Liver (tissue), 7 donors: ENCODE measurements at regions not wholly inside any gene's neighbourhood (a gene's known extent, or its start where the extent isn't known, plus 50 kb on each side); places are given as distances from the start of the nearest gene placed in this dataset.

ENCODE experiments used
- DNase-seq: peaks from one replicate; pipeline ENCODE4 v3.0.0-alpha.2; 2017; ENCODE audit warnings: low spot score
- H3K27ac ChIP-seq, 2 donors: one replicate each; pipeline ENCODE4 v1.7.0; 2013; ENCODE audit warnings: inconsistent platforms in 2 of 2, low read length in 2 of 2, control low read depth in 1 of 2, low read depth in 1 of 2, mild to moderate bottlenecking in 1 of 2
- H3K27me3 ChIP-seq, 4 donors: one replicate each; pipeline versions ENCODE4 v1.6.1 to v1.7.0; 2013; ENCODE audit warnings: low read length in 3 of 4, inconsistent platforms in 1 of 4, mild to moderate bottlenecking in 1 of 4, moderate library complexity in 1 of 4; ENCODE audit not compliant: control insufficient read depth in 4 of 4, insufficient read depth in 4 of 4
- H3K36me3 ChIP-seq, 4 donors: one replicate each; pipeline versions ENCODE4 v1.6.1 to v1.7.0; 2013; ENCODE audit warnings: low read length in 3 of 4, mild to moderate bottlenecking in 3 of 4, low read depth in 1 of 4, moderate library complexity in 1 of 4; ENCODE audit not compliant: control insufficient read depth in 4 of 4, insufficient read depth in 3 of 4
- H3K4me1 ChIP-seq, 4 donors: one replicate each; pipeline versions ENCODE4 v1.6.1 to v1.7.0; 2013; ENCODE audit warnings: low read length in 3 of 4, mild to moderate bottlenecking in 3 of 4, moderate library complexity in 1 of 4; ENCODE audit not compliant: control insufficient read depth in 4 of 4, insufficient read depth in 4 of 4
- H3K4me3 ChIP-seq, 3 donors: one replicate each; pipeline versions ENCODE4 v1.6.1 to v1.7.0; 2013; ENCODE audit warnings: low read length in 3 of 3, control low read depth in 1 of 3, low read depth in 1 of 3, mild to moderate bottlenecking in 1 of 3
- H3K9ac ChIP-seq, 2 donors: one replicate each; pipeline ENCODE4 v1.7.0; 2013; ENCODE audit warnings: low read length in 2 of 2, mild to moderate bottlenecking in 2 of 2, moderate library complexity in 2 of 2, control low read depth in 1 of 2, low read depth in 1 of 2
- H3K9me3 ChIP-seq, 4 donors: one replicate each; pipeline versions ENCODE4 v1.6.1 to v1.7.0; 2013; ENCODE audit warnings: low read length in 3 of 4; ENCODE audit not compliant: control insufficient read depth in 4 of 4
- EGR1 ChIP-seq, 2 donors: IDR thresholded peaks; 2 replicates each; pipeline ENCODE4 v1.6.1; 2016 to 2018; ENCODE audit warnings: antibody characterized with exemption in 2 of 2, low read depth in 2 of 2
- FOXA1 ChIP-seq: IDR thresholded peaks from 2 replicates; pipeline ENCODE4 v1.6.1; 2016; ENCODE audit warnings: antibody characterized with exemption
- FOXA2 ChIP-seq: IDR thresholded peaks from 2 replicates; pipeline ENCODE4 v1.6.1; 2016; ENCODE audit warnings: antibody characterized with exemption
- GABPA ChIP-seq, 2 donors: IDR thresholded peaks in 1 of 2; conservative IDR thresholded peaks in 1 of 2; 2 replicates each; pipeline ENCODE4 v1.6.1; 2016; ENCODE audit warnings: antibody characterized with exemption in 2 of 2, mild to moderate bottlenecking in 1 of 2, moderate library complexity in 1 of 2
- HNF4A ChIP-seq, 2 donors: conservative IDR thresholded peaks; 2 replicates each; pipeline ENCODE4 v1.6.1; 2016; ENCODE audit warnings: antibody characterized with exemption in 2 of 2, mild to moderate bottlenecking in 2 of 2
- JUND ChIP-seq, 2 donors: IDR thresholded peaks; 2 replicates each; pipeline ENCODE4 v1.6.1; 2016; ENCODE audit warnings: antibody characterized with exemption in 2 of 2
- NR2F2 ChIP-seq: IDR thresholded peaks from 2 replicates; pipeline ENCODE4 v1.6.1; 2016; ENCODE audit warnings: antibody characterized with exemption
- RAD21 ChIP-seq, 2 donors: IDR thresholded peaks; 2 replicates each; pipeline ENCODE4 v1.6.1; 2016; ENCODE audit warnings: antibody characterized with exemption in 2 of 2, mild to moderate bottlenecking in 2 of 2
- REST ChIP-seq: IDR thresholded peaks from 2 replicates; pipeline ENCODE4 v1.6.1; 2016; ENCODE audit warnings: antibody characterized with exemption, mild to moderate bottlenecking
- RXRA ChIP-seq, 2 donors: IDR thresholded peaks; 2 replicates each; pipeline ENCODE4 v1.6.1; 2017 to 2018; ENCODE audit warnings: antibody characterized with exemption in 2 of 2, mild to moderate bottlenecking in 1 of 2
- SP1 ChIP-seq: IDR thresholded peaks from 2 replicates; pipeline ENCODE4 v1.6.1; 2018; ENCODE audit warnings: antibody characterized with exemption, mild to moderate bottlenecking
- TAF1 ChIP-seq: conservative IDR thresholded peaks from 2 replicates; pipeline ENCODE4 v1.6.1; 2016; ENCODE audit warnings: antibody characterized with exemption, mild to moderate bottlenecking
- YY1 ChIP-seq: IDR thresholded peaks from 2 replicates; pipeline ENCODE4 v1.6.1; 2016; ENCODE audit warnings: antibody characterized with exemption, mild to moderate bottlenecking
- ZBTB33 ChIP-seq: IDR thresholded peaks from 2 replicates; pipeline ENCODE4 v1.6.1; 2016; ENCODE audit warnings: antibody characterized with exemption
- WGBS: extraction: QIAGEN DNeasy Blood & Tissue Kit; methylation state at CpG from one replicate; pipeline ENCODE4 v1.1.7; 2013; 5-methylcytosine and 5-hydroxymethylcytosine counted together
- TF ChIP-seq, protein P1 (sequence below): IDR thresholded peaks from 2 replicates; pipeline ENCODE4 v1.6.1; 2016; ENCODE audit warnings: antibody characterized with exemption
- donor health status: healthy.
- donor health status: healthy.
- donor health status: healthy.
- donor health status: healthy.

DNA sequence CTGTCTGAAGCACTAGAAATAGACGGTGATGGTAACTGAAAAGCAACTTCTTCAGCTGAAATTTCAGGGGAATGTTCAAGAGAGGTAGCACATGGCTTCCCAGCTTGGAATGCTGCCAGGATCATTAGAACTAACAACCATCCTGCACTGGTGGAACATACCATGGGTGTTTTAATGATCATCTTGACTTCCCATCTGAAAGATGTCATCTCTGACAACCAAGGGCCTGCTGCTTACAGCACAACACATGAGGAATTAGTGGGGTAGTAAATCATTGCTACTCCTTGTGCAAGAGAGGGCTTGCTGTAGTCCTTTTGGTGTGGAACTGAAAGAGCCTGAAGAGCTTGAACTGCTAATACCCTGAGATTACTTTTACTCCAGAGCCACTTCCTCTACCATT is 853.7 kb downstream of the MCTP2 start:
- no peaks in the 10 kb centered on the region for H3K9me3 ChIP-seq
- DNase-seq, result no peak
- no peak overlapping the region for H3K4me3 ChIP-seq
- no peaks in the 10 kb centered on the region for H3K36me3 ChIP-seq
- H3K9ac ChIP-seq, result no peak overlapping the region
- H3K27ac ChIP-seq, result no peak overlapping the region
- 81% methylated on average over 1 of the region's 1 CpG for WGBS
- TF ChIP-seq, protein P1, sequence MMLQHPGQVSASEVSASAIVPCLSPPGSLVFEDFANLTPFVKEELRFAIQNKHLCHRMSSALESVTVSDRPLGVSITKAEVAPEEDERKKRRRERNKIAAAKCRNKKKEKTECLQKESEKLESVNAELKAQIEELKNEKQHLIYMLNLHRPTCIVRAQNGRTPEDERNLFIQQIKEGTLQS, result no peak
- TF ChIP-seq EGR1 (IDR thresholded peaks at IDR 0.05; ENCODE audit: low read depth in 2 of 2) (no peak), FOXA2 (no peak), HNF4A (conservative IDR thresholded peaks at IDR 0.05) (no peak), RAD21 (IDR thresholded peaks at IDR 0.05) (no peak), JUND (IDR thresholded peaks at IDR 0.05) (no peak)
- no peaks in the 10 kb centered on the region for H3K27me3 ChIP-seq
- H3K4me1 ChIP-seq, result no peaks in the 10 kb centered on the region

DNA sequence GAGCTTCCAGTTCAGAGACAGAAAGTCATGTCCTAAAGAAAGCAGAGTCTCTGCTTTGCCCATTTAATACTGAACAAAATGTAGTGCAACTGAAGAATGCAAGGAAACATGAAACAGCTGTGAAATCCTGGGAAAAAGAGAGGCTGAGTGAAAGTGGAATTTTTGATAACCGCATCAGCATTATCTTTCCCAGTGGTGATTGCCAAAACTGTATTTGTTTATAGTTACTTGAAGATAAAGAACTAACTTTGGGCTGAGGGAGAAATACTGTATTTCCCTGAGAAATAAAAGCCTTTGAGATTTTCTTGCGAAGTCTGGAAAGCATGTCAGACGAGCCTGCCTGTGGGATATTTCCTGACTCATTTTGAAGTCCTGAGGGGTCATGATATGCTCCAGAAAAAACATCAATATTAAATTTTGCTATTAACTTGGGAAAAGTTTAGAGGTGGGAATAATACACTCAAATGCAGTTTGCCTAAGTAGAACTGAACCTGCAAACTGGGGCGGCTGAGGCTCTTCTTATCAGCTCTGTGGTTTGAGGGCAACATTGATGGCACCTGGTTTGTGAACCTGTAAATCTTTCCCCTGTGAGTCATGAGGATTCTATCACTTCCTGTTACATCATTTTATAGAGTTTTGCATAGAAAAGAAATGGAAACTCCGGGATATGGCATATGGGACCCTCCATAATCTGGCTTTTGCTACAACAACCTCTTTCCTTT is 855.3 kb downstream of the MCTP2 start:
- no peak overlapping the region for H3K4me3 ChIP-seq
- TF ChIP-seq RXRA (IDR thresholded peaks at IDR 0.05) (no peak), NR2F2 (peak; percentile 48), RAD21 (IDR thresholded peaks at IDR 0.05) (peak in 1 of 2 donors; percentile 39), YY1 (no peak), FOXA1 (no peak), EGR1 (IDR thresholded peaks at IDR 0.05; ENCODE audit: low read depth in 2 of 2) (no peak)
- TF ChIP-seq, protein P1, result no peak
- H3K27me3 ChIP-seq, result no peaks in the 10 kb centered on the region
- H3K9me3 ChIP-seq, result no peaks in the 10 kb centered on the region
- DNase-seq, result no peak
- H3K27ac ChIP-seq, result no peak overlapping the region
- H3K9ac ChIP-seq, result no peak overlapping the region
- H3K4me1 ChIP-seq, result no peaks in the 10 kb centered on the region
- H3K36me3 ChIP-seq, result no peaks in the 10 kb centered on the region
- WGBS, result 56% methylated on average over 5 of the region's 5 CpGs

DNA sequence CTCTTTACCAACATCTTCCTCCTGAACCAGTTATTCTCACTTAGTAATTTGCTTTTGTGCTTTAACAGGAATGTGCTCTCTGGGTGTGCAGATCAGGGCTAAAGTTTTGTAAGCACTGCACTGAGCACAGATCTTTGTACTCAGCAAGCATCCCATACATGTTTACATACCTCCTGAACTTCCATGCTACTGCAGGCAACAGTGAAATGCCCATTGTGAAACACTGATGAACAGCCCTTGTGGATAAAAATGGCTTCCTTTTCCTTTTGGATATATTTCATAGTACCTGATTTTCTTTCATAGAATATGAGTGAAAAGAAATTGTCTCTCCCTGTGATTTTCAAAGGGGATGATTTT is 855.9 kb downstream of the MCTP2 start:
- Histone ChIP-seq H3K27ac (no peak overlapping the region), H3K36me3 (no peaks in the 10 kb centered on the region), H3K4me3 (no peak overlapping the region), H3K27me3 (no peaks in the 10 kb centered on the region), H3K4me1 (no peaks in the 10 kb centered on the region), H3K9me3 (no peaks in the 10 kb centered on the region), H3K9ac (no peak overlapping the region)
- no peak for DNase-seq
- TF ChIP-seq SP1, result no peak
- TF ChIP-seq JUND (IDR thresholded peaks at IDR 0.05), result no peak
- TF ChIP-seq YY1, result no peak
- no peak for TF ChIP-seq FOXA1
- no peak for TF ChIP-seq REST
- TF ChIP-seq GABPA (IDR thresholded peaks at IDR 0.05 in 1 of 2, conservative IDR thresholded peaks at IDR 0.05 in 1 of 2), result no peak
- no peak for TF ChIP-seq HNF4A (conservative IDR thresholded peaks at IDR 0.05)
- TF ChIP-seq TAF1, result no peak
- no peak for TF ChIP-seq ZBTB33
